ENCODE measurements at regions not wholly inside any gene's neighbourhood (a gene's known extent, or its start where the extent isn't known, plus 50 kb on each side); places are given as distances from the start of the nearest gene placed in this dataset.

DNA sequence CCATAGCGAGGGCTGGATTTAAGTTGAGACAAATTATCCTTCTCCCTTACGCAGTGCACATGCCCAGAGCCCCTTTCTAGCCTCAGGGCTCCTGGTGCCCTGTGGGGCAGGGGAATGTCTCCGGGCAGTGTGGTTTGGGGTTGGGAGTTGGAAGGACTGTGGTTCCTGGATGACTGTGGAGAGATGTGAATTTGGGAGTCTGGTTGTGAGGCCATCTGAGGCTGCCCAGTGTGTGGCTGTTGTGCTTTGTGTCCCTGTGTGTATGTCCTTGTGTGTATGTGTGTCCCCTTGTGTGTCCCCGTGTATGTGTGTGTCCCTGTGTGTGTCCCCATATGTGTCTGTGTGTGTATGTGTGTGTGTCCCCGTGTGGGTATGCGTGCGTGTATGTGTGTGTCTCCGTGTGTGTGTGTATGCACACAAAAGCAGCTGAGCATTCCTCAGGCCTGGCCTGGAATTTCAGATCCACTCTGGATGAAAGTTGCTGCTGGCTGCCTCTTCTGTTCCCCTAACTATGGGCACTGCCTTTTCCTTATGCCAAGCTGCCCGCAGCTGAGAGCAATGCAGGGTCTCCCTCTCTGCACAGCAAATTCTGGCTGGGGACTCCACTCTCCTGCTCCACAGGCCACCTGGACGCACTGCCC lies 65.4 kb downstream of the UBIAD1 start:
- no peak for DNase-seq (ENCODE audit: low read depth, low spot score)

- no peak for DNase-seq (ENCODE audit: low read depth, low spot score)
These were observed 66.6 kb downstream of the UBIAD1 start for GRCh38 chr1:11339346-11340232.

GRCh38 chr1:11340233-11340632 lies 67.2 kb downstream of the UBIAD1 start:
- DNase-seq (ENCODE audit: low read depth, low spot score), result no peak

DNA sequence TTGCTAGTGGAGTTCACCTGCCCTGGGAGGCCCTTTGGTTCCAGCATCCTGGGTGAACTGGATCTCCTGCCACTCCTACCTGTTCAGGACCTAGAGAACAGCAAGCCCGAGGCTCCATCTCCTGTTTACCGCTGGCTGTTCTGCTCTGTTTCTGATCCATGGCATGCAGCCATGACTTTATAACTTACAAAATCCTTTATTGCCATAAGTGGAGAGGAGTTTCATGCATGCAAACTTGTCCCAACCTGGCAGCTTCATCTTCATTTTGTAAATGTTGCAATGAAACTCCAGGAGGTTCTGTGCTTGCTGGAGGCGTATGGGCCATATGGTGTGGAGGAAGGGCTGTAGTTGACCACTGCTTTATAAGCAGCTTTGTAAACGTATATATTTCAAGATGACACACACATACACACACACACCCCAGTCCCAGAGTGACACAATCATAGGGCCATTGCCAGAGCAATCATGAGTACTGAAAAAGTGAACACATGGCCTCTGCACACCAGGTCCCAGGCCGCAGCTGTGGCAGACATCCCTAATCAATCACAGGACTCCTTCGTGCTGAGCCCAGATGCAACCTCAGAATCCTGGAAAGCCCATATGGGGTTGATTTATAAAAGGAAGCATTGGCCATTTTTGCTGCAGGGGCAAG lies 69.0 kb downstream of the UBIAD1 start:
- DNase-seq (ENCODE audit: low read depth, low spot score), result no peak

GRCh38 chr1:11342621-11343032 lies 69.6 kb downstream of the UBIAD1 start:
- no peak for DNase-seq (ENCODE audit: low read depth, low spot score)

DNA sequence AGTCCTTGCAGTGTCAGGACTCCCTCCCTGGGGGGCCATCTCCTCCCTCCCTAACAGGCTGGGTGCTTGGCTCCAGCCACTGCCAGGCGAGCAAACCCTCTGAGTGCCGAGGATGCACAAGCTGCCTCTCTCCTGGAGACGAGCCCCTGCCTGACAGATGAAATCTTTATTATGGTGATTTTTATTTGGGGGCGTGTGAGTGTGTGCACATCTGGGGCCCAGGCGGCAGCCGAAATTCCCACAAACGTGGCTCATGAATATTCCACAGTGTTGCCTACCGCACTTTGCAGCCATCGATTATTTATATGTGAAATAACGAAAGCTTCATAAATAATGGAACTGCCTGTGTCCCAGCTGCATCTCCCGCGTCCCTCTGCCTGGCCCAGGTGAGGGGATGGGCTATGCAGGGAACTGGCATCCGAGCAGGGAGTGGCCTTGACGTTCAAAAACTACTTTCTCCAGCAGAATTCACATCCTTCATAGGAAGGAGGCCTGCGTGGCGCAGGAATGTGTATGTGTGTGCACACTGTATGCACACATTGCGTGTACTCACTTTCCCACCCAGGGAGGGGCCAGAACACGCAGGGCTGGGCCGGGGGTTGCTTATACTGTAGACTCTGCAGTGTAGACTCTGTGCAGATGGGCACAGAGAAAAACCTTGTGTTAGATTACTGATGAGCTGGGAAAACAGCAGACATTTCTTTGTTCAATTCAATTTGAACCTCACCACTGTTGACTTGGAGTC lies 73.1 kb downstream of the UBIAD1 start:
- no peak for DNase-seq (ENCODE audit: low read depth, low spot score)

DNA sequence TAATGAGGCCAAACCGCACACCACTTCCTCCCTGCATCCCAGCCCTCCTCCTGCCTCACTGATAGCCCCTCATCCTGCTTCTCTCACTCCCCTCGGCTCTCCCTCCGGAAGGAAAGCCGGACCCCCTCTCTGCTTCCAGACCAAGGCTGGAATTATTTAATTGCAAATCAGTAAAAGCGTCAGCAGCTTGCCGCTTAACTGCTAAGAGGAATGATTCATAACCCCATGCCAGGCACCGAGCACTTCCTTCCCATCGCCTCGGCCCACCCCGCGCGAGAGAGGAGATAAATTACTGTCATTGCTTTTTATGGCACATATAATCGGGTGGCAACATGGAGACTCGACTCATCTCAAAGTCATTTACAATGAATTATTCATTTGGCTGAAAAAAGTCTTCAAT lies 77.3 kb downstream of the UBIAD1 start:
- no peak for DNase-seq (ENCODE audit: low read depth, low spot score)

DNA sequence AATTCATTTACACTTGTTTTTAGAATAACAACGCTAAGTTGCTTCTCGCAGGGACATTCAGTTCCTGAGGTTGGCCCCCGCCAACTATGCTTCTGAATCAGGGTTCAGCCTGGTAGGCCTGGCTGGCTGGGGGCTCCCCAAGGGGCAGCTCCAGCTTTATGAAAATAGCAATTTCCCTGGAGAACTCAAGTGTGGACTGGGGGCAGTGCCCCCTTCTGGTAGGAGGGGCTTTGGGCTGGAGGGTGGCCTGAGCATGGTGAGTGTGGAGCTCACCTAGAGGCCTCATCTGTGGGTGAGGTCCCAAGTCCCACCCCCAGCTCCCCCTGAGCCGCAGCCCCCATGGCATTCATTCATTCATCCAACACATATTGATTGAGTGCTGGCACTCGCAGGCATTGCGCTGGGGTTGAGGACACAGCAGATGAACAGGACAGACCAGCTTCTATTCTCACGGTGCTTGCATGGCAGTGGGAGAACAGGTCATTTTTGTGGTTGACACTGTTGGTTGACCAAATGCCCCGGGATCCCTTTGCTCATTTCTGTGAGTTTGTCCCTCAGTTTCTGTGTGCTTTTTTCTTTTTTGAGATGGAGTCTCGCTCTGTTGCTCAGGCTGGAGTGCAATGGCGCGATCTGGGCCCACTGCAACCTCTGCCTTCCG lies 79.2 kb downstream of the UBIAD1 start:
- DNase-seq (ENCODE audit: low read depth, low spot score), result no peak

GRCh38 chr1:11352816-11353799 lies 80.1 kb downstream of the UBIAD1 start:
- DNase-seq (ENCODE audit: low read depth, low spot score), result no peak

DNA sequence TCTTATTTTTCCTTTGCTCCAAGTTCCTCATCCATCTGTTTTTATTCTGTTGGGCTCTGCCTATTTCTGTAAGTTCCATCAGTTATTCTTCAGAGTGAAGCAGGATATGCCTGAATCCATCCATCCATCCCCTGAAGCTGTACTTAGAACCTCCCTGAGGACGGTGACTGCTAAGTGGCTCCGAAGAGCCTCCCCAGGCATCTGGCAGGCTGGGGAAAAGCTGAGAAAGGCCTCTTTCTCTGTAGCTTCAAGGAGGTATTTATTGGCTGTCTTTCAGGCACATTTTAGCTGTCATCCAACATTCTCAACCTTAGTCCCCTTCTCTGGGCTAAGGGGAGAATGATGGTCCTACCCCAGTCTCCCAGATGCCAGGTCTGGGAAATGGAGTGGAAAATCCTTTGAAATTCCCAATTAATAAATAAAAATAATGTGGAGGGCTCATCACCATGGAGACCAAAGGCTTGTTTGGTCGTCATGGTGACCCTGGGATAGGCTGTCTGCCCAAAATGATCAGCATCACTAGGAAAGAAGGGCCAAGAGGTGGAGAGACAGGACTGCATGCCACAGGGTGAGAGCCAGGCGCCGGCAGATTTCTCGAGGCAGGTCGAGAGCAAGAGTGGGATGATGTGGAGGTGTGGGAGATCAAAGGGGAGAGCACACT lies 82.0 kb downstream of the UBIAD1 start:
- DNase-seq (ENCODE audit: low read depth, low spot score), result no peak

DNA sequence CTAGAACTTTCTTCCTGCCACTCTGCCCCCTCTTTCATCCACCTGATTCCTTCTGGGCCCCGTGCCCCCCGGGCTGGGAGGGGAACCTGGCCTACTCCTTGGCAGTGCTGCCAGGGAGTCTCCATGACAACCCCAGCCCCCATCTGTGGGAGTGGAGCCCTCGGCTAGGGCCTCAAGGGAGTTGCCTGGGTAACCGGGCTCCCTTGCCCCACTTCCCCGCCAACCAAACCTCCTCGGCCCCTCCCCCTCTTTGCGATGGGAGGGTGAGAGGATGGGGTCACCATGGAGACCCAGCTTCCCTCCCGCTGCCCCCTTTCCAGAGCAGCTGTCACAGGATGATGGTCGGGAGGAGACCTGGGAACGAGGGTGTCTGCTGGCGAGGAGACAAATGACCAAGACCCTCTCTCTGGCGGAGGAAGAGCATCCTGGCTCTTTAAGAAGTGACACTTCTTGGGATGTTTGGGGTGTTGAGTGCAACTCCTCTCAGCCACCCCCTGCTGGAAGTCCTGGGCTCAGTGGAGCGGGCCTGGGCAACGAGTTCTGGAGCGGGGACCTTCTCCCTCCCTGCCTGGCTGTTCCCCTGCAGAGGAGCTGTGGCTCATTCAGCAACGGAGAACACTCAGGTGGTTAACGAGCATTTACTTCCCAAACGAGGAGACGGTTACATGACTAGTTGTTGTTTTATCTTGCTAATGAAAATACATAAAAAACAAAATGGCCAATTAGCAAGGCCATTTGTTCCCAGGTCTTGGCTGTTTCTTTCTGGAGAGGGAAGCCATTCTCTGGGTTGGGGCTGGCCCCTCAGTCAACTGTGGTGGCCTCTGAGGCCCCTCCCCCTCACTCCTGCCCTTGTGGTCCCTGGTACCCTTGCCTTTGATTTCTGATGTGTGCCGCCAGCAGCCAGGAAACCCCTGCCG lies 82.8 kb downstream of the UBIAD1 start:
- peak; percentile 75 for DNase-seq (ENCODE audit: low read depth, low spot score)

DNA sequence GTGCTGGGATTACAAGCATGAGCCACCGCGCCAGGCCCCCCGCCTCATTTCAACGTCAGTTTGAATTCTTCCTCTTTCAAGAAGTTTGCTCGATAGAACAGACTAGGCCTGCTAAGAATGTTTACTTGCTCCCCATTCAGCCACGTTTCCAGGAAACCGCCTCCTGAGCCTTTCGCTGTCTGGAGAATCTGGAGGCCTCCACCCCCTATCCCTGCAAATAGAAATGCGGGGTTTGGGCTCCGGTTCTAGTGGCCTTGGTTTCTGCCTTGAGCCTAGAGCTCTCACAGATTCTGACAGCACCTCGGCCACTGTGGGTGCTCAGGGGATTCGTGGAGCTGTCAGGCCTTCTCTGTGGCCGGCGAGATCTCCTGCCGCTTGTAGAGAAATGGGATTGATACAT lies 84.3 kb downstream of the UBIAD1 start:
- DNase-seq (ENCODE audit: low read depth, low spot score), result no peak

DNA sequence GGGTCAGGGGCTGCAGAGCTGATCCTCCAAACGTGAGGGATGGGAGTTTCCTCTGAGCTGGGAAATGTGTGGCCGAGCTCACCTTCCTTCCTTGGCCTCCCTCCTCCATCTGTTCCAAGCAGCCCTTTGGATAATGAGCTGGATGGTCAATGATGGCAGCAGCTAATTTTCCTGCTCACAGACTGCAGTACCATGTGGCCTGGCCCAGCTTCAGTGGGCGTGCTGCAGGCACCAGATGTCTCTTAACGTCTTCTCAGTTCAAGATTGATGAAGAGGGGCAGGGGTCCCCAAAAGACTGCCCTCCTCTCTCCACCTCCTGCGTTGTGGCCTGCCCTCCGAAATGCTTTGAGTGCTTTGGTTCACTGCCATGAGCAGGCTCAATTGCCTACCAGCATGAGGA lies 86.0 kb downstream of the UBIAD1 start:
- DNase-seq (ENCODE audit: low read depth, low spot score), result no peak

DNA sequence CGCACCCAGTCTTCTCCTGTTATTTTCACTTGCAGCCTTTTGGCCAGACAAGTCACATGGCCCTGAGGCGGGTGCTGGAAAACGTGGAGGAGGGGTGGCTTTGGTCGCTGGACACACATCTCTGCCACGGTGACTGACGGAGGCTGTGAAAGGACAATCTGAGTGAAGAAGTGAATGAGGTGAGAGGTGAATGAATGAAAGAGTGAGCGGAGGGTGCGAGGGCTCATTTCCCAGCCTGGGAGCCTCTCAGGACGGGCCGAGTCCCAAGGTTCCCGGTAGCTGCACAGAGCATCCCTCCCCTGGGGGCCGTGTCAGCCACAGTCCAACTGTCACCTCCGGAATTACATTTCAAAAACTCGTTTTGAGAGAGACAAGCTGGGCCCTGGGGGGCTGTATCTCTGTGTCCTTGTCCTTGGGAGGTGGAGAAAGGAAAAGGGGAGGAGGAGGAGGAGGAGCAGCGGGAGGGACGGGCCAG lies 89.6 kb downstream of the UBIAD1 start:
- no peak for DNase-seq (ENCODE audit: low read depth, low spot score)

- no peak for DNase-seq (ENCODE audit: low read depth, low spot score)
These were observed 91.2 kb downstream of the UBIAD1 start for GRCh38 chr1:11364170-11364569.

- no peak for DNase-seq (ENCODE audit: low read depth, low spot score)
These were observed 92.9 kb downstream of the UBIAD1 start for GRCh38 chr1:11365744-11366387.

GRCh38 chr1:11373029-11373894 lies 100.3 kb downstream of the UBIAD1 start:
- no peak for DNase-seq (ENCODE audit: low read depth, low spot score)

All from iPS DF 19.7 (cell line).